Aorta (tissue), 5 donors: ENCODE measurements at regions not wholly inside any gene's neighbourhood (a gene's known extent, or its start where the extent isn't known, plus 50 kb on each side); places are given as distances from the start of the nearest gene placed in this dataset.

Experiments
- ATAC-seq: fragments of 200-7000 bp; cut with Tn5 transposase; one replicate; pipeline ENCODE4 v1.9.1; 2022; ENCODE audit warnings: moderate library complexity; ENCODE audit not compliant: low FRiP score
- DNase-seq, 2 donors: peaks; one replicate each; pipeline ENCODE4 v3.0.0-alpha.2; 2020
- H3K27ac ChIP-seq, 2 donors: one replicate each; pipeline ENCODE4 v1.5.1; 2013; ENCODE audit warnings: low read length in 2 of 2, mild to moderate bottlenecking in 2 of 2, moderate library complexity in 2 of 2, control low read depth in 1 of 2, inconsistent platforms in 1 of 2, low read depth in 1 of 2
- H3K27me3 ChIP-seq, 2 donors: one replicate each; pipeline ENCODE4 v1.6.1; 2013; ENCODE audit warnings: control low read depth in 1 of 2, low read length in 1 of 2, mild to moderate bottlenecking in 1 of 2, moderate library complexity in 1 of 2; ENCODE audit not compliant: insufficient read depth in 2 of 2, control insufficient read depth in 1 of 2
- H3K36me3 ChIP-seq, 2 donors: one replicate each; pipeline ENCODE4 v1.6.1; 2013; ENCODE audit warnings: control low read depth in 1 of 2, low read length in 1 of 2, mild to moderate bottlenecking in 1 of 2; ENCODE audit not compliant: insufficient read depth in 2 of 2, control insufficient read depth in 1 of 2
- H3K4me1 ChIP-seq, 2 donors: one replicate each; pipeline ENCODE4 v1.6.1; 2013; ENCODE audit warnings: low read length in 2 of 2, control low read depth in 1 of 2, mild to moderate bottlenecking in 1 of 2, moderate library complexity in 1 of 2; ENCODE audit not compliant: insufficient read depth in 2 of 2, control insufficient read depth in 1 of 2
- H3K4me3 ChIP-seq, 2 donors: one replicate each; pipeline ENCODE4 v1.5.1; 2013; ENCODE audit warnings: low read length in 2 of 2, control low read depth in 1 of 2, mild to moderate bottlenecking in 1 of 2
- H3K9me3 ChIP-seq: one replicate; pipeline ENCODE4 v1.6.1; 2013; ENCODE audit warnings: mild to moderate bottlenecking, low read length; ENCODE audit not compliant: control insufficient read depth
- WGBS, 2 donors: extraction: QIAGEN DNeasy Blood & Tissue Kit; methylation state at CpG; one replicate each; pipeline ENCODE4 v1.1.7; 2013; 5-methylcytosine and 5-hydroxymethylcytosine counted together
- intact Hi-C, 2 donors: fragments of 100-400 bp; cut with DNase I; formaldehyde crosslinking; loops; one replicate each; pipeline versions ENCODE4 v1.14.2 to v1.15.0; 2022
- donor health status: healthy with polysubstance abuse.
- donor health status: Bipolar disorder and iron deficiency.
- donor health status: DM: no; HTN: no; CAD: no.
- donor health status: DM: no; HTN: no; CAD: no.
- donor health status: DM: yes; HTN: yes; CAD: no.

DNA sequence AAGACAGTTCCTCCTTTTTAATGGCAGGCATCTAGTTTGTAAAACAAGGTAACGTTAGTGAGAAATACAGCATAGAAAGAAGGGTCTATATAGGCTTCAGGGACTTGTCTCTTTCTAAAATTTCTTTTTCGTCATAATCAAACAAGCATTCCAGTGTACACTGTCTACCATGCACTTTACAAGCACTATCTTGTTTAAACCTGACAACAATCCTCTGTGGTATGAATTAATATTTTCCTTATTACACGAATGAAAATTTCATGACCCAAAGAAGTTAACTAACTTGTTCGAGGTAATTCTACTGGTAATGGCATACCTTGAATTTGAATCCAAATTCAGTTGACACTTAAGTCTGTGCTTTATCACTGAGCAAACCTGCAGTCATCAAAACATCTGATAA is 399.7 kb upstream of the NBEA start:
- intact Hi-C loops: no loop called here
- 70 to 77% methylated on average over 4 of the region's 4 CpGs for WGBS, 2 donors
- ATAC-seq: no peak
- Histone ChIP-seq H3K9me3 (no peaks in the 10 kb centered on the region), H3K27ac (no peak overlapping the region), H3K4me1 (no peaks in the 10 kb centered on the region), H3K36me3 (no peaks in the 10 kb centered on the region), H3K4me3 (no peak overlapping the region), H3K27me3 (no peaks in the 10 kb centered on the region)
- no peak for DNase-seq

DNA sequence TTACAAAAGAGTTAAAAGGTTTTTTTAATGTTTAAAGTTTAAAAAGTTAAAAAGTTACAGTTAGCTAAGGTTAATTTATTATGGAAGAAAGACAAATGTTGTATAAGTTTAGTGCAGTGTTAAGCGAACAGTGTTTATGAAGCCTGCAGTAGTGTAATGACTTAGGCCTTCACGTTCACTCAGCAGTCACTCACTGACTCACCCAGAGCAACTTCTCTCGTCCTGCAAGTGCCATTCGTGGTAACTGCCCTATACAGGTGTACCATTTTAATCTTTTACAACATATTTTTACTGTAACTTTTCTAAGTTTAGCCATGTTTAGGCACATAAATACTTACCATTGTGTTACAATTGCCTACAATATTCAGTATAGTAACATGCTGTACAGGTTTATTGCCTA is 398.2 kb upstream of the NBEA start:
- Histone ChIP-seq H3K36me3 (no peaks in the 10 kb centered on the region), H3K4me1 (no peaks in the 10 kb centered on the region), H3K27me3 (no peaks in the 10 kb centered on the region), H3K9me3 (no peaks in the 10 kb centered on the region), H3K4me3 (no peak overlapping the region), H3K27ac (no peak overlapping the region)
- ATAC-seq (no peak), DNase-seq (no peak)
- intact Hi-C loops: no loop called here
- 89 to 95% methylated on average over 4 of the region's 4 CpGs for WGBS, 2 donors

DNA sequence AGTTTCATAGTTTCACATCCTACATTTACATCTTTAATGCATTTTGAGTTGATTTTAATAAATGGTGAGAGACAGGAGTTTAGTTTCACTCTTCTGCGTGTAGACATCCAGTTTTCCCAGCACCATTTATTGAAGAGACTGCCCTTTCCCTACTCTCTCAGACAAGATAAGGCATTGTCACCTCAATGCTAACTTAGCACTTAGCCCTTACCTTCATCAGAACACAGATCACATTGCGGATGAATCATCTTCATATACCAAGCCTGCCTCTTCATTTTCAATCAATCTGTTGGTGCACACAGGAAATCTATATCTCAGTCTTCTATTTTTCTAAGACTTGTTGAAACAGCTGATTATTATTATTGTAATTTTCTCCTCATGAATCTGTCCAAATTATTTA is 396.6 kb upstream of the NBEA start:
- 85 to 91% methylated on average over 2 of the region's 2 CpGs for WGBS, 2 donors
- Histone ChIP-seq H3K4me1 (no peaks in the 10 kb centered on the region), H3K27me3 (no peaks in the 10 kb centered on the region), H3K4me3 (no peak overlapping the region), H3K27ac (no peak overlapping the region), H3K36me3 (no peaks in the 10 kb centered on the region), H3K9me3 (no peaks in the 10 kb centered on the region)
- intact Hi-C loops: no loop called here
- DNase-seq: no peak
- ATAC-seq: no peak

DNA sequence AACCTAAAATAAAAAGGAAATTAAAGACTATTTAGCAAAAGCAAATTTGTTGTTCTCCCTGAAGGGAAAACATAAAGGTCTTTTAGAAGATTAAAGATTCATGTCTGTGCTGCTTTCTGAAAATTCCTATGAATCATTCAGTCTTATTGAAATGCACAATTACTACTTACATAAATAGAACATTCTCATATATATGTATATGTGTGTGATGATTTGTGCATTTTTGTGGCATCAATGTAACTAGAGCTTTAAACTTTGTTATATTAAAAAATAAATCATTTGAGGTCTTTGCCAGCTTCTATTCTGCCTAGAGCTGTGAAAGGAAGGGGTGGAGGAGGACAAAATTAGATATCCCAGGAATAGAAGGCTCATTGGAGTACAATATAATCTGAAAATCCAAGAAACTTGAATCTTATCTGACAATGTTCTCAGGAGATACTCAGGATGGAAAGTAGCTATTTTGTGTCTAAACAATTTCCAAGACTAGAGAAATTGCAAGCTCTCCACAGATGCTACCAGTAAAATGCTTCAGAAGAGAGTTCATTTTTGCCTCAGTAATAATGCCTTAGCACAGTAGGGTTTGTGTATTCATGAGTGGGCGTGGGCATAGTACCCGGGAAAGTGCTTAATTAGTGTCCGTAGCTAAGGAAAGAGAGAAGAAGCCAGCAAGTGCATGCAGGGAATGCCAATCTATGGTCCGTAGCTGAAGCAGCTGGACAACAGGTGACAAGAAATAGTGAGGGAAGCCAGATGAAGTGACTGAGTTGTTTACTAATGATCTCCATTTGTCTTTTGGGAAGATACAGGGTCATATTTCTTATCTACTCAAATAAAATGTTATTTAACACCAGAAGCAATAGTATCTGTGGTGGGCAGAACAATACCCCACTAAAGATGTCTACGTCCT is 395.5 kb upstream of the NBEA start:
- intact Hi-C loops: no loop called here
- Histone ChIP-seq H3K36me3 (no peaks in the 10 kb centered on the region), H3K27ac (no peak overlapping the region), H3K4me1 (no peaks in the 10 kb centered on the region), H3K9me3 (no peaks in the 10 kb centered on the region), H3K4me3 (no peak overlapping the region), H3K27me3 (no peaks in the 10 kb centered on the region)
- WGBS, 2 donors: 70 to 85% methylated on average over 5 of the region's 5 CpGs
- no peak for DNase-seq
- ATAC-seq: no peak

DNA sequence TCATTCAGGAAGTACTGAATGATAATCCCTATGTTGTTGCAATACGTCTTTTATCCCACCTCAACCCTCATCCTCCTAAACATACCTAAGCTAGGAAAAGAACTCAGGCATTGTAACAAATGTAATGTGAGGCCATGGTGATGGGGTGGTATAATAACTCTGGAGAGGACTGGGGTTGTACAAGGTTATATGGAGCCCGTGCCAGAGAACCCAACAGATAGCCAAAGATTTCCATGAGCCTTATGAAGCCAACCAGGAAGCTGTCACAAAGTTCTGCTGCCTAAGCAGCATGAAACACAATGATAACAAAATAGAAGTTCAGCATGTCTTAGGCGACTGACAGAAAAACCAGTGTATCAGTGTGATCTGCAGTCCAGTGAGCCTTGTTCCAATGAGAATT is 394.1 kb upstream of the NBEA start:
- WGBS, 2 donors: 88 to 96% methylated on average over 3 of the region's 3 CpGs
- H3K9me3 ChIP-seq: no peaks in the 10 kb centered on the region
- no peaks in the 10 kb centered on the region for H3K4me1 ChIP-seq
- H3K27ac ChIP-seq: no peak overlapping the region
- no peak overlapping the region for H3K4me3 ChIP-seq
- H3K27me3 ChIP-seq: no peaks in the 10 kb centered on the region
- no peak for ATAC-seq
- intact Hi-C loops: no loop called here
- no peak for DNase-seq
- no peaks in the 10 kb centered on the region for H3K36me3 ChIP-seq

DNA sequence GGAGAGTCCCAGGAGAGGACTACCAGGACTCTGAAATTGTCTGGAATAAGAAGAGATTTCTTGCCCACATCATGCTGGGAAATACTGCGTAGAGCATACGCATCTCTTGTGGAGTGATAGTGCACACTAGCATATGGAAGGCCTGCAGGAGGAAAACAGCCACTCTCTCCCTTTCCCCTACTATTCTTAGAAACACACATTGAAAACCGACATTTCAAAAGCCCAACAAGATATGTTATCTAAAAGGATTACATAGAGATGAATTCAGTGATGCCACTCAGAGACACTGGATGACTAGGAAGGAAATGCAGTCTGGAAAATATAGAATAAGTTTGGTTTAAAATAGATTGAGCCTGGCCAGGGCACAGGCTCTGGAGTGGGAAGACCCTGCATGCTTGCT is 388.7 kb upstream of the NBEA start:
- ATAC-seq (no peak), DNase-seq (no peak)
- Histone ChIP-seq H3K4me3 (no peak overlapping the region), H3K27ac (no peak overlapping the region), H3K27me3 (no peaks in the 10 kb centered on the region), H3K36me3 (no peaks in the 10 kb centered on the region), H3K9me3 (no peaks in the 10 kb centered on the region), H3K4me1 (no peaks in the 10 kb centered on the region)
- intact Hi-C loops: no loop called here
- WGBS, 2 donors: 76 to 77% methylated on average over 3 of the region's 3 CpGs

DNA sequence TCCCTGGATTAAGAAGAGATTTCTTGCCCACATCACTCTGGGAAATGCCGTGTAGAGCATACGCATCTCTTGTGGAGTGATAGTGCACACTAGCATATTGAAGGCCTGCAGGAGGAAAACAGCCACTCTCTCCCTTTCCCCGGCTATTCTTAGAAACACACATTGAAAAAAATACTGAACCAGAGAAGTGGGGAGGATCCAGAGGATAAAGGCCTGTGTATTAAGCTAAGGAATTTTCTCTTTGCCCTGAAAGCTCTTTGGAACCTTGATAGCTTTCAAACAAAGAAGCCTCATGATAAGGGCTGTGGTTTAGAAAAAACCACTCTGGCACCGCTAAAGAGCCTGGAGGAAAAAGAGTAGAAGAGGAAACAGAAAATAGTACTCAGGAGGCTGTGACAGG is 386.1 kb upstream of the NBEA start:
- no peak for DNase-seq
- no peak for ATAC-seq
- 68 to 72% methylated on average over 4 of the region's 4 CpGs for WGBS, 2 donors
- intact Hi-C loops: no loop called here
- H3K4me1 ChIP-seq: no peaks in the 10 kb centered on the region
- H3K9me3 ChIP-seq: no peaks in the 10 kb centered on the region
- H3K4me3 ChIP-seq: no peak overlapping the region
- no peak overlapping the region for H3K27ac ChIP-seq
- no peaks in the 10 kb centered on the region for H3K27me3 ChIP-seq
- H3K36me3 ChIP-seq: no peaks in the 10 kb centered on the region

DNA sequence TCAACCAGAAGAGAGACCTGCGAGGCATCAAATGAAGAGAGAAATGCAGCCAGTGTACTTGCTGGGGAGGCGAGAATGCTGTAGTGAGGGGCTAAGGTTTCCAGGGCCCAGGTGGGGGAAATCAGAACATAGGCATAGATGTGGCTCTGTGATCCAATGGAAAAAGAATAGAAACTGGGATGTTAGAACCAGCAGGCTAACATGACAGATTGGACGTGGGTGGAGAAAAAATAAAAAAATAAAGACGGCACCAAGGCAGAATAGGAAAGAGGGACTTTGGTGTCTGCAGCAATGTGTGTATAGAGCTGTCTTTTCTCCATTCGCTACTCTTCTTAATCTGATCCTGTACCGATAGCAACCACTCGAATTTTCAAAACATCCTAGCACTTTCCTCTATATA is 381.0 kb upstream of the NBEA start:
- no peaks in the 10 kb centered on the region for H3K36me3 ChIP-seq
- H3K9me3 ChIP-seq: no peaks in the 10 kb centered on the region
- WGBS, 2 donors: 72 to 77% methylated on average over 7 of the region's 7 CpGs
- H3K4me3 ChIP-seq: no peak overlapping the region
- no peaks in the 10 kb centered on the region for H3K4me1 ChIP-seq
- ATAC-seq: no peak
- no peak for DNase-seq
- H3K27me3 ChIP-seq: no peaks in the 10 kb centered on the region
- no peak overlapping the region for H3K27ac ChIP-seq
- intact Hi-C loops: no loop called here

DNA sequence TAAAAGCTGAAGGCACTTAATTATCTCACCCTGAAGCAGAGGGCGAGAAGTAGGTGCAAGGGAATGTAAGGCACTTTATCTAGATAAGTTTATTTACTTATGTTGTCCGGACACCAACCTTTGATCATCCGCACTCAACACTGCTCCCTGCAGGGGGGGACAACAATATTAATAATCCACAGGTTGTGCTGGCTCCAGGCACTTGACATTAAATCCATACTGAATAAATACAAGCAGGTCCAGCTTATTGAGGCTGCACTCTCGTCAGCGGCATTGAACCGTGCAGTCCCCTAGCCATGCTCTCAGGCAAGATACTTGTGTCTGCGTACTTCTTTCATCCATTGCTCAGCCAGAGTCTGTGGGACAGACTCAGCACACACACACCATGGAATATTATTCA is 374.5 kb upstream of the NBEA start:
- no peaks in the 10 kb centered on the region for H3K27me3 ChIP-seq
- no peaks in the 10 kb centered on the region for H3K36me3 ChIP-seq
- H3K4me1 ChIP-seq: no peaks in the 10 kb centered on the region
- no peak overlapping the region for H3K27ac ChIP-seq
- ATAC-seq (no peak), DNase-seq (no peak)
- WGBS, 2 donors: 57 to 78% methylated on average over 7 of the region's 7 CpGs
- no peaks in the 10 kb centered on the region for H3K9me3 ChIP-seq
- H3K4me3 ChIP-seq: no peak overlapping the region
- intact Hi-C loops: no loop called here
